Activated CD4-positive, alpha-beta T cell treated with anti-CD3 and anti-CD28 coated beads, Interleukin-2, Interleukin-4, amounts not matched to agents 100 ng/mL and 50 ng/mL, durations not matched to agents 16 hours and 8 hours (primary cell): ENCODE measurements at regions not wholly inside any gene's neighbourhood (a gene's known extent, or its start where the extent isn't known, plus 50 kb on each side); places are given as distances from the start of the nearest gene placed in this dataset.
"Not testable (repeated sequence)": the region's sequence is repeated elsewhere in the genome, so short reads cannot be mapped to it uniquely, and the experiment has no call there.

Experiments used
- DNase-seq: peaks from one replicate; pipeline ENCODE4 v3.0.0-alpha.2; 2020; ENCODE audit warnings: low spot score

- DNase-seq = no peak
Measured at GRCh38 chr16:13727943-13728342, 192.0 kb upstream of the ERCC4 start.

GRCh38 chr16:13733561-13733960 is 186.4 kb upstream of the ERCC4 start:
- DNase-seq = no peak

- DNase-seq = not testable (repeated sequence)
Measured at GRCh38 chr16:13739621-13740373, 180.2 kb upstream of the ERCC4 start.

- no peak for DNase-seq
Measured at GRCh38 chr16:13742928-13743327, 177.0 kb upstream of the ERCC4 start.

- no peak for DNase-seq
Measured at GRCh38 chr16:13743571-13743970, 176.4 kb upstream of the ERCC4 start.

GRCh38 chr16:13756411-13757140 is 163.4 kb upstream of the ERCC4 start:
- no peak for DNase-seq

GRCh38 chr16:13766334-13766733 is 153.6 kb upstream of the ERCC4 start:
- DNase-seq = no peak

- DNase-seq = no peak
Measured at GRCh38 chr16:13767215-13767614, 152.7 kb upstream of the ERCC4 start.

GRCh38 chr16:13768471-13768870 is 151.5 kb upstream of the ERCC4 start:
- no peak for DNase-seq

GRCh38 chr16:13770436-13770835 is 149.5 kb upstream of the ERCC4 start:
- no peak for DNase-seq

- no peak for DNase-seq
Measured at GRCh38 chr16:13772782-13773181, 147.2 kb upstream of the ERCC4 start.

- no peak for DNase-seq
Measured at GRCh38 chr16:13779676-13780075, 140.3 kb upstream of the ERCC4 start.

GRCh38 chr16:13780406-13781168 is 139.4 kb upstream of the ERCC4 start:
- DNase-seq = no peak

- no peak for DNase-seq
Measured at GRCh38 chr16:13781169-13781564, 138.8 kb upstream of the ERCC4 start.

GRCh38 chr16:13781575-13782338 is 138.2 kb upstream of the ERCC4 start:
- no peak for DNase-seq

- no peak for DNase-seq
Measured at GRCh38 chr16:13791095-13791494, 128.9 kb upstream of the ERCC4 start.

- no peak for DNase-seq
Measured at GRCh38 chr16:13793841-13794409, 126.0 kb upstream of the ERCC4 start.

GRCh38 chr16:13795131-13795530 is 124.8 kb upstream of the ERCC4 start:
- no peak for DNase-seq

- DNase-seq = no peak
Measured at GRCh38 chr16:13797718-13798117, 122.2 kb upstream of the ERCC4 start.

- no peak for DNase-seq
Measured at GRCh38 chr16:13798211-13798610, 121.7 kb upstream of the ERCC4 start.

- DNase-seq = no peak
Measured at GRCh38 chr16:13803974-13804373, 116.0 kb upstream of the ERCC4 start.

- no peak for DNase-seq
Measured at GRCh38 chr16:13805951-13806350, 114.0 kb upstream of the ERCC4 start.
